T-helper 1 cell (primary cell): ENCODE measurements at regions not wholly inside any gene's neighbourhood (a gene's known extent, or its start where the extent isn't known, plus 50 kb on each side); places are given as distances from the start of the nearest gene placed in this dataset.
A peak's percentile ranks its signal among the peaks of the same experiment; 100 is the strongest.

ENCODE experiments used
- DNase-seq, 5 donors: peaks; one replicate each; pipeline ENCODE4 v3.0.0-alpha.2; 2012 to 2020

DNA sequence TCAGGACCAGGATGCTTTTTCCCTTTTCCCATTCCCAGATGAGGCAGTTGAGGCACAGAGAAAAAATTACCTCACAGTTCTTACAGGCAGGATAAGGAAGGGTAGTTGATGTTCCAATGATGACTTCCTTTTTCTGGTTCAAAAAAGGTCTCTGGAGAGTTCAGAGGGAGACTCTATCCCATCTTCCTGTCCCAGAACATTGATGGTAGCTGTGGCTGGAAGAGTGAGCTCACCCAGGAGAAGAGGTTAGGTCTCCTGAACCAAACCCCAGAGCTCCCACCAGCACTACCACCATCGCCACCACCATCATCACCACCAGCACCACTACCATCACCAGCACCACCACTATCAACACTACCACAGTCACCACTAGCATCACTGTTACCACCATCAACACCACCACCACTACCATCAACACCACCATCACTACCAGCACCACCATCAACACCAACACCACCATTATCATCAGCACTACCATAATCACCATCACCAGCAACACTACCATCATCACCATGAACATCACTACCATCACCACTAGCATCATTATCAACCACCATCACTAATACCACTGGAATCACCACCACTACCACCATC lies 105.5 kb upstream of the RUNX3 start:
- no peak for DNase-seq

DNA sequence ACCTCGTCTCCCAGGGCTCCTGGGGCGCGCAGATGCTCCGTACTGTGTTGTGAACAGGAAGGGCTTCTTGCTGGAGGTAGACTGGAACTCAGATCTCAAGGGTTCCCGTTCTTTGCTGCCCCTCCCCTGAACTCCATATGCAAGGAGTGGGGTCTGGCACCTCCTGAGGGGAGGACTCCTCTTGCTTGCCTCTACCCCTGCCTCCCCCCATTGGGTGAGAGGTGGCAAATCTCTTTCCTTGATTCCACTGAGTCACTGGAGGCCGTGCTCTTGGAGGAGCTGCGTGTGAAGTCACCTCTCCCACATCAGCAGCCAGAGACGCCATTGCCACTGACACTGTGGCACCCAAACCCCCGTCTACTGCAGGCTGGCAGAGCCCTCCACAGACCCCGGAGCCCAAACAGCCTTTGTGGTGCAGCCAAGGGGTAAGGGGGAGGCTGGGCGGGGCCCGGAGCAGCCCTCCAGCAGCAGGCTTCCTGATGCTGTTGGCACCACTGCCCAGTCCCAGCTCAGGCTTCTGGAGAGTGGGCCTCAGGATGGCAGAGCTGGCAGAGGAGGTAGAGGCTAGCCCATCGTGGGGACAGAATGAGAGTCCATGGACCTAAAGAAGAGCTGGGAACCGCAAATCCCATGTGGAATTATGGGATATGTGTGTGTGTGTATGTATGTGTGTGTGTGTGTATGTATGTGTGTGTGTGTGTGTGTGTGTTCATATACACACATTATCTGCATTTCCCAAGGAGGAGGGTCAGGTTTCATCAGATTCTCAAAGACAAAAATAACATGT lies 104.9 kb upstream of the RUNX3 start:
- no peak for DNase-seq

DNA sequence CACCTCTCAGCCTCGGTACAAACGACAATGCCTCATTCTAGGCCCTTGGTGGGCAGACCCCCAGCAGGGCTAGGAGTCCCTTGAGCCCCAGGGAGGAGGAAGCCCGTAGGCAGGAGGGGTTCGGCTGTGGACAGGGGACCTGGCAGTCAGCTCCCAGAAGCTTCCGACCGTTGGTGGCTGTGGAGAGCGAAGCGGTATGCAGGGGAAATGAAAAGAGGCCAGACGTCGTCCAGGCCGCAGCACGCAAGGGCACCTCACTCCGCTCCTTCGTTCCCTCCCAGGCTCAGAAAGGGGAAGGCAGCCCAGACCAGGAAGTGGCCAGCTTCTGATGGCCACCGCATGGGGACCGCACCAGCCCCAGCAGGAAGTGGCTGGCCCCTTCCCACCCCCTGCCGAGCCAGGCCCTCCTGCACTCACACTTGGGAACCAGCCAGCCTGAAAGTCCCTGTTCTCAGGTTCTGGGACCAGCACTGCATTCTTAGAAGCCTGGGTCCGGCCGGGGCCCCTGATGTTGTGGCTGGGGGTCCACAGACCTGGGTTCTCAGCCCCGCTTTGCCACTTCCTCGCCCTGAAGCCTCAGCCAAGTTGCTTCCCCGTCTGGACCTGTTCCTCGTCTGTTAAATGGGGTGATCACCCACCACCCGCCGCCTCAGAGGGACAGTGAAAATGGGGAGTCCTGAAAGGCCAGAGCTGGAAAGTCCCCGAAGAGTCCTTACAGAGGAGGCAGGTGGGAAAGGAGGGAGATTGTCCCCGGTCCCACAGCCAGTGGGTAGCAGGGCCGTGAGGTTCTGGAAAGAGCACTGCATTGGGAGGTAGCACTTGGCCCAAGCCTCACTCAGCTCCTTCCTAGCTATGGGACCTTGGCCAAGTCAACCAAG lies 104.0 kb upstream of the RUNX3 start:
- DNase-seq: no peak

DNA sequence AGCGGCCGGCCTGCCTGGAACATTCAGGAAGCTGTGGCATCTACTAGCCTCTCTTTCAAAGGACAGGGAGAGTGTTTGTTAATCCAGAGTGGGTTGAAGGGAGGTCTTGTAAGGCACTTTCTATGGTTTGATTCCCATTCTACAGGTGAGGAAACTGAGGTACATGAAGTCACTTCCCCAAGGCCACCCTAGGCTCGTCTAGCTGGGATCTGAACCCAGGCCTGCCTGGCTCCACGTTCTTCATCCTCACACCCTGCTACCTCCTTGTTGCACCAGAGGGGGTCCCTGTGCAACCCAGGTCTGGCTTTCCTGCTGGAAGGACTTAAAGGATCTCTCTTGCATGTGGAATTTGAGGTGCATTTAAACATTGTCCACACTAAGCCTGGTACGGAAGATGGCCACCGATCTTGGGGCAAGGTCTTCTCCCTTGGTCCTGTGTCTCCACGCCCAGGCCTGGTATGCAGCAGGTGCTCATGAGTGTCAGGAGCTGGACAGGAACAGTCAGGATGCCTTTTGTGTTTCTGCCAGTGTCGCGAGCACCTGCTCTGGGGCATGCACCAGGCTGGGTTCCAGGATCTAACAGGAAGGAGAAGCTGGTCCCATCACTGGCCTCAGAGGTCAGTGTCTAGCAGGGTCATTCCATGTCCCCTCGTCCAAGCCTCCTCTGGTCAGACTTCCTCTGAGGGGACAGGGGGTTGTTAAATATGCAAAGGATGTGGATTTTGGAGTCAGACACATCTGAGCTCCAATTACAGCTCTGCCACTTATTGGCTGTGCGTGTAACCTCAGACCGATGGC lies 103.2 kb upstream of the RUNX3 start:
- DNase-seq: no peak

DNA sequence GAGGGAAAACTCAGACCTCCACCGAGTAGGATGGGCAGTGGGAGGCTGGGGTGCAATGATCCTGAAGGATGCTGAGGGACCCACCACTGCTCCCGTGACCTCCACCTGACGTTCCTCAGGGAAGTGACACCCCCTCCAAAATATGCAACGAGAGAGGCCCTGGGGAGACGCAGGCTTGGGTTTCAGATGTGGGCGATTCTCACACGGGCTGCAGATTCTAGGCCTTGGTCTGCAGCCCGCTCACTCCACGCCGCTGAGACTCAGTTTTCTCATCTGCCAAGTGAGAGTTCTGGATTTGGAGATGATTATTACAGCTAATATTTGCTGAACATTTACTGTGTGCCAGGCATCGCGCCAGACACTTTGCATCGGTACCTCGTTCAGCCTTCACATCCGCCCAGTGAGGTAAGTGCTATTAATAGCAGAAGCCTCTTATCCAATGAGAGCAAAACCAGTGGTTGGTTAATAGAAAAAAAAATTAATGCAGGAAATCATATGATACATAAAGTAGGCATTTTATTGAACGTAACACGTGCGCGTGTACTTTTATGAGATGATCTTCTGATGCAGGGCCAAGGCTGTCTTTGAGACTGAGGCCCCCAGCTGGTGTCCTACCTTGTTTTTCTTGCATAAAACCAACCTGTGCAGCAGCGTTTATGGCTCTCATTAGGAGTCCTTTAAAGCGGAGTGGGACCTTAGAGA lies 102.0 kb upstream of the RUNX3 start:
- DNase-seq: peak; percentile 55 to 73 (median 67)

DNA sequence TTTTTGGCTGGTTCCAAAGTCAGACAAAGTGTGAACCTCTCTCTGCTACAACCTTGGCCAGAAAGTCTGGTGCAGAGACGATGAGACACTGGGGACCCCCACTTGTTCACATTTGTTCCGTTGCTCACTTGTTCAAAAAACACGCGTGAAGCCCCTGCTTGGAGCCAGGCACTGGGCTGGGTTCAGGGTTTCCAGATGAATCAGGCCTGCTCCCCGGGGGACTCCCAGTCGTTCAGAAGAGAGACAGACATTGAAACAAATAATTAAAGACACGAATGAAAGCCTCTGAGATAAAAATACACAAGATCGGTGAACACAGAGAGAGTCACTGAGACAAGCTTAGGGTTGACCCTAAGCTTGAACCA lies 101.5 kb upstream of the RUNX3 start:
- no peak for DNase-seq

DNA sequence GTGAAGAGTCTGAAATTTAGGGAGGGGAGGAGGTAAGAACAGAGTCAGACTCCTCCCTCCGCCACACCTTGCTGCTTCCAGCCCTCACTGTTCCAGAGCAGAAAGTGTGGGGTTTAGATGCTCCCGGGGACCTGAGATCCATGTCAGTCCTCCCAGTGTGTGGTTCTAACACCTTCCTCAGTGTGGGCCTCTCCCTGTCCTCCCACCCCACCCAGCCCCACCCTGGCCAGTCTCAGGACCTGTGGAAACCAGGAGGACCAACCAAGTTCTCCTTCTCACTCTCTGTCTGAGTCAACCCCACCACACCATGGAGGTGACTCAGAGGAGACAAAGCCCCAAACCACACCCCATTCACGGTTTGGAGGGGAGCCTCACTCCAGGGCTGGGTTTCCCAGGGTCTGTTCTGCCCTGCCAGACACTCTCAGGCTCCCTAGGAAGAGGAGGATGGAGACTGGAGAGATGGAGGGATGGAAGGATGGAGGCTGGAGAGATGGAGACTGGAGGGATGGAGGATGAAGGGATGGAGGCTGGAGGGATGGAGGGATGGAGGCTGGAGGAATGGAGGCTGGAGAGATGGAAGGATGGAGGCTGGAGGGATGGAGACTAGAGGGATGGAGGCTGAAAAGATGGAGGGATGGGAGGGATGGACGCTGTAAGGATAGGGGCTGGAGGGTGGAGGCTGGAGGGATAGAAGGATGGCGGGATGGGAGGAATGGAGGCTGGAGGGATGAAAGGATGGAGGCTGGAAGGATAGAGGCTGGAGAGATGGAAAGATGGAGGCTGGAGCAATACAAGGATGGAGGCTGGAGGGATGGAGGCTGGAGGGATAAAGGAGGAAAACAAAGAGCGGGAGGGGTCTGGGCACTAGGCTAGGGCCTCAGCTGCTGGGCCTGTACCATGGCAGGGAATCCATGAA lies 100.9 kb upstream of the RUNX3 start:
- peak; percentile 30 to 89 (median 51) for DNase-seq

DNA sequence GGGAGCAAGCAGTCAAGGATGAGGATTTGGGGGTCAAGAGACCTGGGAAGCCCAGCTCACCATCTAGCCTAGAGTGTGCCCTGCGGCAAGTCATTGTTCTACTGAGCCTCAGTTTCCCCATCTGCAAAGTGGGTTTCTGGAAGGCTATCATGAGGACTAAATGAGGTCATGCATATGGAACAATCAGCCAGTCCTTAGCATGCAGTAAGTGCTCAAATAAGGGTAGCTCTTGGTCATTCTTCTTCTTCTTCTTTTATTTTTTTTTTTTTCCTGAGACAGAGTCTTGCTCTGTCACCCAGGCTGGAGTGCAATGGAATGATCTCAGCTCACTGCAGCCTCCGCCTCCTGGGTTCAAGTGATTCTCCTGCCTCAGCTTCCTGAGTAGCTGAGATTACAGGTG lies 99.9 kb upstream of the RUNX3 start:
- DNase-seq: no peak

DNA sequence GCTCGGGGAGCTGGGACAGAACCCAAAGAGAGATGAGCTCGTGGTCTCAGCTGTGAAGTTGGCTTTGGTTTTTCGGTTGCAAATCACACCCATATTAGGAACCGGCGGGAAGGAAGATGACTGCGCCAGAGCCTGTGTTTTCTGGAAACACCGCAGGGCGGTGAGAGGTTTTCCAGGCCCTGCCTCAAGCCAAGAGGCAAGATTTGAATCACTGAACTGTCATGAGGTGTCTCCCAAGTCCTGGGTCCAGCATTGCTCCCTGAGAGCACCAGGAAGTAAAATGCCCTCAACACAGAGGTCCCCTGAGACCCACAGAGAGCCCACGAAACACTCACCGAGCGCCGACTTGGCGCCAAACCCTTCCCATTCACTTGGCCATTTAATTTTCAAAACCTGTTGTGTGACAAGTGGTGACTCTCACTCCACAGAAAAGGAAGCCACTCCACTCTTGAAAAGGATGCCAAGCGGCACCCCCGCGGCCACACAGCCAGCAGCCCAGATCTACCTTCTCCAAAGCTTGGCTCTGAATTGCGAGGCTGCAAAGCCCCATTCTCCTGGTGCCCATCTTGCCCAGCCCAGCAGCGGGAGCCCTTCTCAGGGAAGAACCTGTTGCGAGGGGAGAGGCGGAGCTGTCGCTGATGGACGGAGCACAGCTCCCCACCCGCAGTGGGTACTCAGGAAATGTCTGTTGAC lies 99.0 kb upstream of the RUNX3 start:
- DNase-seq: peak in 1 of 5 donors; percentile 89

DNA sequence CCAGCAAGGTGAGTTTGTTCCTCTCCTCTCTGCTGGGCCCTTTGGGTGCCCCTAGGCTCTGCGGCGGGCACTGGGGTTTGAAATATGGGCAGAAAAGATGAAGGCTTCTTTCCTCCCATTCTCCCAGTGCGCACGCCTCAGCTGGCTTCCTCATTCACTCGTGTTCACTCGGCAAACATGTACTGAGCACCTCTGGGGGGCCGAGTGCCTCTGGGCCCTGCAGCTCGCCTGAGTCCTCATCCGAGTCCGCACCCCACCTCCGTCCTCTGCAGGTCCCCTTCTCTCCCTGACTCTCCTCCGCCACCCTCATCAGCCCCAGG lies 98.5 kb upstream of the RUNX3 start:
- no peak for DNase-seq

DNA sequence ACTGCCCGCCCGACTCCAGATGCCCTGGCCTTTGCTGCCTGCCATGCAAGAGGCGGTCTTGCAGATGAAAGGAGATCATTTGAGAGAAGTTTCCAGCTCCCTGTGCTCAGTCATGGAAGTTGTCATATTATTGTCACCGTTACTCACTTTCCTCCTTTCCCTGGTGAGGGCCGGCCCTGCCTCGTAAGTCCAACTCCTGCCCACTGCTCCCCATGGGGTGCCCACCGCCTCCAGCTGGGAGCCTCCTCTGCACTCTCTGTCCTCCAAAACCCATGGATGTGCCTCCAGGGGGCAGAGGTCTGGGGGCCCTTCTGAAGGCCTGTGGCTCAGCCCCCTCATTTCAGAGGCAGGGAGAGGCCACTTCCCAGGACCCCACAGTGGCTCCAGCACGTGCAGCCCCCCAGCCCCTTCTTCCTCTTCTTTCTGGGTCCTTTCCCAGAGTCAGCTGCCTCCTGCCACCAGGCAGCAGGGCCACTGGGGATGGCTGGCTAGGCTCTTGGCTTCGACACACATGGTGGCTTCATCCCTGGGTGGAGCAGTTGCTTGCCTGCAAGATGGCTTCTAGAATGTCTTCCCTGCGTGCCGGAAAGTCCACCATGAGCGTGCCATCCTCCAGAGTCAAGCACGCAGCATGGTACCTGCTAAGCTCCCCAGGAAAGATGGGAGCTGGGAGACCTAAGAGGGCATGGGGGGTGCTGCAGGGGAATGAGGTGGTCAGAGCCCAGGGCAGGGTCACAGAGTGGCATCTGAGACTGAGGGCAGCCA lies 97.9 kb upstream of the RUNX3 start:
- no peak for DNase-seq

DNA sequence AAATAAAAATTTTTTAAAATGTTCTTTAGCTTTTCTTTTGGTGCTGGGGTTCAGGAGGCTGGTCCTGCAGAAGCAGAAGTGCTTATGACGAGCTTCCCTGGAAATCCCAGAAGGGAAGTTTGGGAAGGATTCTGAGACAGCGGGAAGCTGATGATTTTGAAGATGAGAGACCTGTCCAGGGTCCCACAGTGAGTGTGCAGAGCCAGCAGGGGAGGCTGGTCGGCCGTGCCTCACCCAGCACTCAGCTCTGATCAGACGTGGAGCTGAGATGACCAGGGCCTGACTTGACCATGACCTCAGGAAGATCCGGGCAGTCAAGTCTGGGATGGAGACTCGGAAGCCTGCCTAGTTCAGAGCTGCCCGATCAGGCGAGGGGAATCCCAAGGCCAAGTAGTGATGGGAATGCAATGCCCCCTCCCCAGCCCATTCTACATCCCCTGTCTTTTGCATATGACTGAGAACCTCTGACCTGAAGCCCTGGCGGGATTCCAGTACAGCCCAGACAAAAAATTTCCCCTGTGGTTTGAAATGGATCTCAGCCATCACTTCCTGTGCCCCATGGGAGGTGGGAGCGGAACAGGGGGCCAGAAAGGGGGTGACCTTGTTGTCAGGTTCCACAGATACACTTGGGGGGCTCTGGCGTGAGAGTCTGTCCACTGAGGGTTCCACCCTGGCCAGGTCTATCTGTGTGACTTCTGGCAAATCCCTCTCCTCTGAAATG lies 96.8 kb upstream of the RUNX3 start:
- no peak for DNase-seq

DNA sequence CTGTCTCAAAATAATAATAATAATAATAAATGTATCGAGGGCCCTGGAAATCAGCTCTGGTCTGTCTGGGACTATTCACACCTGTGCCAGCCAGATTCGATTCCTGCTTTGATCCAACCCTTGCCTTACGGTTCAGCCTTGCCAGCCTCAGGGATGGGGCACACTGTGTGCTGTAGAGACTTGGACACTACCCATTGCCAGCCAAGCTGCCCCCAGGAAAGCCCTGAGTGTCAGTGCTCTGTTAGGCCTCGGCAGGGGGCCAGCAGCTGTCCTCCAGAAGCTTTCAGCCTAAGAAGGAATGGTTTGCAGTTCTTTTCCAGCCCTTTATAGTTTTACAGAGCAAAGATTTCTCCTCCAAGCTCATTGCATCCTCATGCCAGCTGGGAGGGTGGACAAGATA lies 96.2 kb upstream of the RUNX3 start:
- DNase-seq: no peak

DNA sequence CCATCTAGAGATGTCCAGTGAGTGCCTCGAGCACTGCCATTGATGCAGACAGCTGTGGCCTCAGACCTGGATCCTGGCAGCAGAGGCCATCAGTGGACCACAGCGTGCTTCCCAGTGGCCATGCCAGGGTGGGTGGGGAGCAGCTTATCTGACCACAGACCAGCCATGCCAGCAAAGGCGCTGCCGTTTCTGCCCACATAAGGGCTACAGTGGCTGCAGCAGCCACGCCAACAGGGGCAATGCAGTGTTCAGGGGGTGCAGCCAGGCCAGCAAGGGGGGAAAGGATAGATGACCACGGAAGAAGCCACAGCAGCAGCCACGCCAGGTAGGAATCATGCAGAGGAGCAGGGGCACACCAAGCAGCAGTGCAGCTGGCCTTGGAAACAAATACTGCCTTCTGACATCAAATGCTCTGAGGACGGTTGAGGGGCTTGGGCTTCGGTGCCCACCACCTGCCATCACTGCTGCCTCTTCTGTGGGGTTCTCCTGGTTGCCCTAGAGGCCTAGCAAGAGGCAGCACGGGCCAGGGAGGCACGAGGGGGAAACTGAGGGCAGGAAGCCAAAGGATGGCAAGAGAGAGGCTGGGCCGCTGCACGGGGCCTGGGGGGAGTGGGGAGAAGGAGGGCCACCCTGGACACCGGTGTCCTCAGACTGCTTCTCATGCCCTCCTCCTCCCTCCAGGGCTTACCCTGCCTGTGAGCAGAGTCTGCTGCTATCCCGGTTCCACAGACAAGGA lies 94.7 kb upstream of the RUNX3 start:
- DNase-seq: no peak

DNA sequence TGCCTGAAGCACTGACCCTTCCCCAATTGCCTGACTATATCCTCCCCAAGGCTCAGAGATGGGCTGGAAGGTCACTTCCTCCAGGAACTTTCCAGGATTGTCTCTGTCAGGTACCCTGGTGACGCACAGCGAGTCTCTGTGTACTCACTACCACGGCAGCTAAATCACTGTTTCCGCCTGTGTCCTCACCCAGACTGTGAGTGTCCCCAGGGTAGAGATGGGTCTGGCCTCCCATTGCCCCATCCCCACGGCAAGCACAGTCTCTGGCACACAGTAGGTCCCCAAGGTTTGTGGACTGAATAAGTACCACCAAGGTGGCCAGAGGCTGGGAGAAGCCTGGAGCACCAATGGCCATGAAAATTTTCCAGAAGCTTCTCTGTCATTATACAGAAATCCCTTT lies 93.8 kb upstream of the RUNX3 start:
- DNase-seq: no peak

DNA sequence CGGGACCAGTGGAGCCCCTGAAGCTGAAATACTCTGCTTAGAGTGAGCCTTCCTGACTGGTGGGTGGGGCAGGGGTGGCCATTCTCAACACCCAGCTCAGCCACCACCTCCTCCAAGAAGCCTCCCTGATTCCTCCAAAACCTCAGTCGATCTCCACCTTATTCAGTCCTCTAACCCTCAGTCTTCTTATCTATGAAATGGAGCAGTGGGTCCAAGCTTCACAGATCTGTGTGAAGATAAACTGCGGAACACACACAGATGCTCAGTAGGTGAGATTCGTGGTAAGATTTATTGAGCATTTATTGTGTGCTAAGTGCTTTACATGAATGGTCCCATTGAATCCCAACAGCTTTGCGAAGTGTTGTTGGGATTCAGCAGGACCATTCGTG lies 93.1 kb upstream of the RUNX3 start:
- DNase-seq: no peak

DNA sequence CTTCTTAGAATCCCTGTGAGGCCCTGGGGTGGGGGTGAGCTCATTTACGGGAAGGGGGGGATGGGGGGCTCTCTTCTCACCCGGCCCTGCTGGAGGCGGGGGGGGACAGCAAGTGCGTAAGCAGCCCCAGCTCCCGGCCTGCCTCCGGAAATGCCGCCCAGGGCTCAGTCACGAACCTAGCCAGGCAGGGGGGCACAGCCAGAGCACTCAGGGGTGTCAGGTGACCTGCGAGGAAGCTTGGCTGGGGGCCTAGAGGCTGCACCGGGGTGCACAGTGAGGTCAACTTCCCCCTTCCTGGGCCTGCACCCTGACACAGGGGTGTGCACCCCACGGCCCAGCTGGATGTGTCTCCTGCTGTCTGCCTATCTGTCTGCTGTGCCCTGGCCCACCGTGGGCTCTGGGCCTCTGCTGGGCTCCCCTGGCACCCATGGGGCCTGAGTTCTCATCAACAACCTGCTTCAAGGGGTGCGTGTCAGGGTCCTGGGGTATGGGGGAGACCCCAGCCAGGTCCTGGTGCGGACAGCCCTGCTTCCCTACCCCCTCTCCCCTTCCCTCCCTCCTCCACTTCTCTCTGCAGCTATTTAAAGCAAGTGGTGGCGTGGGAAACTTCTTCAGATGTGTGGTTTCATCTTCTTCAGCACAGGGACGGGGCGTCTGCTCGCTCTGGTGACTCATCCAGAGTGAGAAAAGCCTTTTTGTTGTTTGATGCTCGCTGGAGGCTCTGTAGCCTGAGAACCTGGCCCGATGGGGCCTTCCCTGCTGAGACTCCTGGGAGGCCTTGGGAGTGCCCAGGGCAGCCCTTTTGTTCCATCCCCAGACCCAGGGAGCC lies 92.5 kb upstream of the RUNX3 start:
- DNase-seq: peak; percentile 90 to 99 (median 92)
